Embryonic facial prominence (tissue), 1 donor: ENCODE measurements at regions not wholly inside any gene's neighbourhood (a gene's known extent, or its start where the extent isn't known, plus 50 kb on each side); places are given as distances from the start of the nearest gene placed in this dataset.

Experiments used
- DNase-seq: peaks from one replicate; pipeline ENCODE4 v3.0.0-alpha.2; 2016; ENCODE audit errors: extremely low spot score

GRCh38 chr9:36728651-36729520 lies 156.2 kb downstream of the MELK start:
- peak; percentile 7 for DNase-seq

GRCh38 chr9:36729906-36730305 lies 157.2 kb downstream of the MELK start:
- DNase-seq: no peak

- DNase-seq: no peak
These were observed 157.7 kb downstream of the MELK start for GRCh38 chr9:36730414-36730813.

GRCh38 chr9:36731068-36731956 lies 158.6 kb downstream of the MELK start:
- no peak for DNase-seq

- no peak for DNase-seq
These were observed 162.0 kb downstream of the MELK start for GRCh38 chr9:36734737-36735136.

GRCh38 chr9:36736648-36737047 lies 164.0 kb downstream of the MELK start:
- no peak for DNase-seq

- DNase-seq: no peak
These were observed 165.8 kb downstream of the MELK start for GRCh38 chr9:36738318-36738976.

GRCh38 chr9:36739373-36740116 lies 166.8 kb downstream of the MELK start:
- DNase-seq: no peak

GRCh38 chr9:36742264-36742663 lies 169.6 kb downstream of the MELK start:
- DNase-seq: no peak

- DNase-seq: no peak
These were observed 172.0 kb downstream of the MELK start for GRCh38 chr9:36744678-36745077.

GRCh38 chr9:36745977-36746376 lies 173.3 kb downstream of the MELK start:
- no peak for DNase-seq

GRCh38 chr9:36746415-36746814 lies 173.7 kb downstream of the MELK start:
- no peak for DNase-seq

- no peak for DNase-seq
These were observed 175.7 kb downstream of the MELK start for GRCh38 chr9:36748322-36748899.

GRCh38 chr9:36749461-36749860 lies 176.8 kb downstream of the MELK start:
- DNase-seq: no peak

GRCh38 chr9:36750630-36751029 lies 177.9 kb downstream of the MELK start:
- DNase-seq: no peak

- no peak for DNase-seq
These were observed 182.3 kb downstream of the MELK start for GRCh38 chr9:36755019-36755418.

GRCh38 chr9:36759141-36759540 lies 186.4 kb downstream of the MELK start:
- no peak for DNase-seq

GRCh38 chr9:36759976-36760375 lies 187.3 kb downstream of the MELK start:
- DNase-seq: no peak

- no peak for DNase-seq
These were observed 188.1 kb downstream of the MELK start for GRCh38 chr9:36760667-36761420.

GRCh38 chr9:36762958-36763357 lies 190.3 kb downstream of the MELK start:
- DNase-seq: no peak
